ENCODE measurements at regions not wholly inside any gene's neighbourhood (a gene's known extent, or its start where the extent isn't known, plus 50 kb on each side); places are given as distances from the start of the nearest gene placed in this dataset.

DNA sequence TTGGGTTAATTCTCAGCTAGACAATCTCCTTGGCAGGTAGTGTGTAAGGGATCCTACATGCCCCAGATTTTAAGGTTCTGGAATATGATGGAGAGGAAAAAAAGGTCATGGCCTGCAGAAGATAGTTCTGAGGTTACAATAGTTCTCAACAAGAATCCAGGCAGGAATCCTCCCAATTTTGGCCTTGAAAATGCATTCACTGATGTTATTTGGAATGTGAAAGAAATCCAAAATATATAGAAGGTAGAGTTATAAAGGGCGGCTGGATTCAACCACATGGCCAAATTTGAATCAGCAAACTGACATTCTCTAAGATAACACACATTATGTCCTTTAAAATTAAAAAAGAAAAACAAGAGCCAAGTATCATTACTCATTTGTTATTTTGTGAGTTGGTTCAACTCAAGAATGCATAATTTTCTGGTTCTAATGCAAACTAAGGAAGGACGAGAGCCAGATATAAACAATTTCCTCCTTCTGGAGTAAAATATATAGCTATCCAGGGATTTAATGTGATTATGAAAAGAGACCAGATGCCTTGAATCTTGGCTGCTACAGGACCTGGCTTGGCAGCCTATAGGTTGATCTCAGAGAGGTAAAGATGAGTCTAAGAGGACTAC is 177.0 kb upstream of the G2E3 start:
- no peak for DNase-seq
- no peaks in the 10 kb centered on the region for H3K9me3 ChIP-seq
- H3K4me3 ChIP-seq: no peak overlapping the region
- H3K4me1 ChIP-seq: no peaks in the 10 kb centered on the region
- 51 to 63% methylated on average over 2 of the region's 2 CpGs for WGBS, 2 donors
- H3K27ac ChIP-seq: no peak overlapping the region
- H3K36me3 ChIP-seq (ENCODE audit: low read depth, missing control alignments): no peaks in the 10 kb centered on the region
- TF ChIP-seq, protein P1, sequence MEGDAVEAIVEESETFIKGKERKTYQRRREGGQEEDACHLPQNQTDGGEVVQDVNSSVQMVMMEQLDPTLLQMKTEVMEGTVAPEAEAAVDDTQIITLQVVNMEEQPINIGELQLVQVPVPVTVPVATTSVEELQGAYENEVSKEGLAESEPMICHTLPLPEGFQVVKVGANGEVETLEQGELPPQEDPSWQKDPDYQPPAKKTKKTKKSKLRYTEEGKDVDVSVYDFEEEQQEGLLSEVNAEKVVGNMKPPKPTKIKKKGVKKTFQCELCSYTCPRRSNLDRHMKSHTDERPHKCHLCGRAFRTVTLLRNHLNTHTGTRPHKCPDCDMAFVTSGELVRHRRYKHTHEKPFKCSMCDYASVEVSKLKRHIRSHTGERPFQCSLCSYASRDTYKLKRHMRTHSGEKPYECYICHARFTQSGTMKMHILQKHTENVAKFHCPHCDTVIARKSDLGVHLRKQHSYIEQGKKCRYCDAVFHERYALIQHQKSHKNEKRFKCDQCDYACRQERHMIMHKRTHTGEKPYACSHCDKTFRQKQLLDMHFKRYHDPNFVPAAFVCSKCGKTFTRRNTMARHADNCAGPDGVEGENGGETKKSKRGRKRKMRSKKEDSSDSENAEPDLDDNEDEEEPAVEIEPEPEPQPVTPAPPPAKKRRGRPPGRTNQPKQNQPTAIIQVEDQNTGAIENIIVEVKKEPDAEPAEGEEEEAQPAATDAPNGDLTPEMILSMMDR (IDR thresholded peaks at IDR 0.05): no peak
- no peak for TF ChIP-seq POLR2A (IDR thresholded peaks at IDR 0.05)
- intact Hi-C loops (cut with DNase I; ENCODE audit: low total_unique reads): no loop called here
- H3K27me3 ChIP-seq: no peaks in the 10 kb centered on the region

DNA sequence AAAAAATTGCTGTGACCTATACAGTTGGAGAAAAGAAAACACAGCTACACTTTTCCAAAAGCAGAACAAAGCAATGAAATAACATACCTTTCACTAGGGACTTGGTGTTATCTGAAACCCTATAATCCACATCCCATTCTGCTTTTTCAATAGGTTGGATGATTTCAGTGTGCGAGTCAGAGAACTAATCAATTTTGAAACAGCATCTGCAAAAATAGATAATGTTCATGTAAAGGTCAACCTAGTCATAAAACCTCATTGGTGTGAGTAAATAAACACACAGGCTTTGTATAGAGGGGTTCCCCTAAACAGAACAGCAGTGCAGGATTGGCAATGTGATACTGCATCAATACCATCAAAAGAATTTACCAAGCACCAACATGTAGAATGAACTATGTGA is 173.0 kb upstream of the G2E3 start:
- TF ChIP-seq, protein P1 (IDR thresholded peaks at IDR 0.05): no peak
- no peak for TF ChIP-seq POLR2A (IDR thresholded peaks at IDR 0.05)
- intact Hi-C loops (cut with DNase I; ENCODE audit: low total_unique reads): no loop called here
- Histone ChIP-seq H3K4me1 (no peaks in the 10 kb centered on the region), H3K27ac (no peak overlapping the region), H3K36me3 (ENCODE audit: low read depth, missing control alignments) (no peaks in the 10 kb centered on the region), H3K9me3 (no peaks in the 10 kb centered on the region), H3K4me3 (no peak overlapping the region), H3K27me3 (no peaks in the 10 kb centered on the region)
- DNase-seq: no peak
- 82 to 88% methylated on average over 1 of the region's 1 CpG for WGBS, 2 donors

DNA sequence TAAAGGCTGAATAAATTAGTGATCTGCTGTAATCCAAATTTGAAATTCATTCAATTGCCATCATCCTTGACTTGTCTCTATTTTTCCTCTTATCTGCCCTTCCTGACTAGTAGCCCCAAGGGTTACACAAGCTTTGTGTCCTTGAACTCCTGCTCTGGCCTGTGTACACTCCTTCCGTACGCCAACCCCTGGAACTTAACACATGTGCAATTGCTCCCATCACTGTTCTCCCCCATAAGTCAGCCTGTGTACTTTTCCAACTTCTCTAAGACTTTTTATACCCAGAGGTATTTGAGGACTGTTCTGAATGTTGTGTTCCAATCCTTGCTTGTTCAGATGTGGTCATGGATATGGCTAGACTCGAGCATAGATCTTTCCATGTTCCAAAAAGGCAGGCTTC is 171.1 kb upstream of the G2E3 start:
- no peaks in the 10 kb centered on the region for H3K36me3 ChIP-seq (ENCODE audit: low read depth, missing control alignments)
- WGBS, 2 donors: 38 to 41% methylated on average over 3 of the region's 3 CpGs

GRCh38 chr14:30389134-30389876 is 169.7 kb upstream of the G2E3 start:
- Histone ChIP-seq H3K4me3 (no peak overlapping the region), H3K36me3 (ENCODE audit: low read depth, missing control alignments) (no peaks in the 10 kb centered on the region), H3K4me1 (no peaks in the 10 kb centered on the region), H3K9me3 (no peaks in the 10 kb centered on the region), H3K27ac (no peak overlapping the region), H3K27me3 (no peaks in the 10 kb centered on the region)
- intact Hi-C loops (cut with DNase I; ENCODE audit: low total_unique reads): no loop called here
- TF ChIP-seq, protein P1 (IDR thresholded peaks at IDR 0.05): no peak
- TF ChIP-seq POLR2A (IDR thresholded peaks at IDR 0.05): no peak
- DNase-seq: no peak
- 89 to 92% methylated on average over 6 of the region's 6 CpGs for WGBS, 2 donors

More for the DNA sequence above, 171.1 kb upstream of the G2E3 start:
- no peak overlapping the region for H3K4me3 ChIP-seq
- DNase-seq: no peak
- TF ChIP-seq, protein P1 (IDR thresholded peaks at IDR 0.05): no peak
- TF ChIP-seq POLR2A (IDR thresholded peaks at IDR 0.05): no peak
- no peak overlapping the region for H3K27ac ChIP-seq
- intact Hi-C loops (cut with DNase I; ENCODE audit: low total_unique reads): no loop called here
- H3K9me3 ChIP-seq: no peaks in the 10 kb centered on the region
- H3K4me1 ChIP-seq: no peaks in the 10 kb centered on the region
- H3K27me3 ChIP-seq: no peaks in the 10 kb centered on the region
